ENCODE measurements at regions not wholly inside any gene's neighbourhood (a gene's known extent, or its start where the extent isn't known, plus 50 kb on each side); places are given as distances from the start of the nearest gene placed in this dataset.

DNA sequence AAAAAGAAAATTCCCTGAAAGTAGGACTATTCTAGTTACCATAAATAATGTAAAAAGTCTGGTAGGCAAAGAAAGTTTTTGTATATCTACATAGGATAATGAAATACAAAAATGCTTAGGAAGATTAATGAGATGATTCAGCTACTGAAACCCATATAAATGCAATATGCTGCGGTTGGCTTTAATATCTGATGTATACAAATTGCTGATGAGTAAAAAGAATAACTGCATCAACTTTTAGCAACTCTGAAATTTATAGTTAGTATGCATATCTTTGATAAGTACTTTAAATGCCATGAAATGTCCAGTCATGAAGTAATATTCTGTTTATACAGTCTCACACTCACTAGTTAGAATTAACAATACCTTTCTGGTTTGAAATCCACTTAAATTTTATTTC, 404.8 kb downstream of the TLL1 start:
- Histone ChIP-seq H3K4me3 (ENCODE audit: insufficient read depth, low read length, poor library complexity, severe bottlenecking) (no peak overlapping the region), H3K9me3 (ENCODE audit: insufficient read depth, low read length) (no peaks in the 10 kb centered on the region), H3F3A (ENCODE audit: insufficient read depth) (no peaks in the 10 kb centered on the region), H3K27me3 (ENCODE audit: low read length) (no peaks in the 10 kb centered on the region), H3K27ac (ENCODE audit: low read depth, low read length) (no peak overlapping the region), H3K4me2 (ENCODE audit: low read depth, low read length, poor library complexity, severe bottlenecking) (no peak overlapping the region), H2AFZ (ENCODE audit: low read depth, low read length, severe bottlenecking) (no peak overlapping the region), H3K79me2 (ENCODE audit: insufficient read depth, low read length) (no peaks in the 10 kb centered on the region), H4K20me1 (ENCODE audit: low read depth, low read length) (no peaks in the 10 kb centered on the region), H3K9me2 (replicated peaks; ENCODE audit: insufficient read depth, low read length) (no peaks in the 10 kb centered on the region), H3K9ac (ENCODE audit: low read length) (no peak overlapping the region), H3K36me3 (ENCODE audit: low read length) (no peaks in the 10 kb centered on the region)
- TF ChIP-seq EZH2phosphoT487 (conservative IDR thresholded peaks at IDR 0.05; ENCODE audit: low read length): no peak
- TF ChIP-seq, protein P1, sequence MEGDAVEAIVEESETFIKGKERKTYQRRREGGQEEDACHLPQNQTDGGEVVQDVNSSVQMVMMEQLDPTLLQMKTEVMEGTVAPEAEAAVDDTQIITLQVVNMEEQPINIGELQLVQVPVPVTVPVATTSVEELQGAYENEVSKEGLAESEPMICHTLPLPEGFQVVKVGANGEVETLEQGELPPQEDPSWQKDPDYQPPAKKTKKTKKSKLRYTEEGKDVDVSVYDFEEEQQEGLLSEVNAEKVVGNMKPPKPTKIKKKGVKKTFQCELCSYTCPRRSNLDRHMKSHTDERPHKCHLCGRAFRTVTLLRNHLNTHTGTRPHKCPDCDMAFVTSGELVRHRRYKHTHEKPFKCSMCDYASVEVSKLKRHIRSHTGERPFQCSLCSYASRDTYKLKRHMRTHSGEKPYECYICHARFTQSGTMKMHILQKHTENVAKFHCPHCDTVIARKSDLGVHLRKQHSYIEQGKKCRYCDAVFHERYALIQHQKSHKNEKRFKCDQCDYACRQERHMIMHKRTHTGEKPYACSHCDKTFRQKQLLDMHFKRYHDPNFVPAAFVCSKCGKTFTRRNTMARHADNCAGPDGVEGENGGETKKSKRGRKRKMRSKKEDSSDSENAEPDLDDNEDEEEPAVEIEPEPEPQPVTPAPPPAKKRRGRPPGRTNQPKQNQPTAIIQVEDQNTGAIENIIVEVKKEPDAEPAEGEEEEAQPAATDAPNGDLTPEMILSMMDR (IDR thresholded peaks at IDR 0.05; ENCODE audit: insufficient read depth, low read length, poor library complexity, severe bottlenecking): no peak

DNA sequence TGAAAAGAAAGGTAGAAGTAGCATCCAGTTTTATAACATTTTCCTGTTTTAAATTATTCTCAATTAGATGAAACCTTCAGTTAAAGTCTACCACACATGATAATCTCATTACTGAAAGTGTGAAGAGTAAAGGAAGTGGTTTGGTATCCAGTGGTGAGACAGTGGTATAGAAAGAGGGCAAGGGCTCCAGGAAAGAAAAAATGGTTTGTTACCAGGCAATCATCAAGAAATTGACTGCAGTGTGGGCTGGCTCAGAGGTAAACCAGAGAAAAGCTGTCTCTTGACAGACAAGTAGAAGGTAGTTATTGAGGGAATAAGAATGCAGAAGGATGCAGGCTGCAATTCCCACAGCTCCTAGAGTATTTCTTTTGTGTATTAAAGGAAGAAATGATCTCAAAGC, 406.2 kb downstream of the TLL1 start:
- Histone ChIP-seq H3F3A (ENCODE audit: insufficient read depth) (no peaks in the 10 kb centered on the region), H3K9me2 (replicated peaks; ENCODE audit: insufficient read depth, low read length) (no peaks in the 10 kb centered on the region), H3K36me3 (ENCODE audit: low read length) (no peaks in the 10 kb centered on the region), H3K4me2 (ENCODE audit: low read depth, low read length, poor library complexity, severe bottlenecking) (no peak overlapping the region), H2AFZ (ENCODE audit: low read depth, low read length, severe bottlenecking) (no peak overlapping the region), H3K79me2 (ENCODE audit: insufficient read depth, low read length) (no peaks in the 10 kb centered on the region), H3K4me3 (ENCODE audit: insufficient read depth, low read length, poor library complexity, severe bottlenecking) (no peak overlapping the region), H3K27ac (ENCODE audit: low read depth, low read length) (no peak overlapping the region), H3K27me3 (ENCODE audit: low read length) (no peaks in the 10 kb centered on the region), H3K9me3 (ENCODE audit: insufficient read depth, low read length) (no peaks in the 10 kb centered on the region), H4K20me1 (ENCODE audit: low read depth, low read length) (no peaks in the 10 kb centered on the region), H3K9ac (ENCODE audit: low read length) (no peak overlapping the region)
- no peak for TF ChIP-seq EZH2phosphoT487 (conservative IDR thresholded peaks at IDR 0.05; ENCODE audit: low read length)
- TF ChIP-seq, protein P1 (IDR thresholded peaks at IDR 0.05; ENCODE audit: insufficient read depth, low read length, poor library complexity, severe bottlenecking): no peak

DNA sequence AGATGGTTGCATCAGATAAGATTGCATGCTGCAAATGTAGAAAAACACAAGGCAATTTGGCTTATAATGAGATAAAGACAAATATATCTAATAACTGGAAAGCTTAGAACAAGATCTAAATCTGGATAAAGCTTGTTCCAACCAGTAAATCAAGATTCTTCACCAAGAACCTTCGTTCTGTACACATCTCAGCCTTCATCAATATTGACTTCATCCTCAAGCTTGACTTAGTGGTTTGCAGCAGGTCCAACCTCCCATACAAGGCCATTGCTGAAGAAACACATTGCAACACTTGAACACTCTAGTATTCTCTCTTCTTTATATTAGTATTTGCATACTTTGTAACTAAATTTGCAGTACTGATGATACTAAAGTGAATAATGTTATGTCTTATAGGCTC, 407.6 kb downstream of the TLL1 start:
- TF ChIP-seq, protein P1 (IDR thresholded peaks at IDR 0.05; ENCODE audit: insufficient read depth, low read length, poor library complexity, severe bottlenecking): no peak
- TF ChIP-seq EZH2phosphoT487 (conservative IDR thresholded peaks at IDR 0.05; ENCODE audit: low read length): no peak
- Histone ChIP-seq H3F3A (ENCODE audit: insufficient read depth) (no peaks in the 10 kb centered on the region), H3K27me3 (ENCODE audit: low read length) (no peaks in the 10 kb centered on the region), H3K4me3 (ENCODE audit: insufficient read depth, low read length, poor library complexity, severe bottlenecking) (no peak overlapping the region), H3K79me2 (ENCODE audit: insufficient read depth, low read length) (no peaks in the 10 kb centered on the region), H3K9ac (ENCODE audit: low read length) (no peak overlapping the region), H3K4me2 (ENCODE audit: low read depth, low read length, poor library complexity, severe bottlenecking) (no peak overlapping the region), H3K9me3 (ENCODE audit: insufficient read depth, low read length) (no peaks in the 10 kb centered on the region), H3K27ac (ENCODE audit: low read depth, low read length) (no peak overlapping the region), H3K36me3 (ENCODE audit: low read length) (no peaks in the 10 kb centered on the region), H3K9me2 (replicated peaks; ENCODE audit: insufficient read depth, low read length) (no peaks in the 10 kb centered on the region), H2AFZ (ENCODE audit: low read depth, low read length, severe bottlenecking) (no peak overlapping the region), H4K20me1 (ENCODE audit: low read depth, low read length) (no peaks in the 10 kb centered on the region)

Data from SU-DHL-6 (cell line).